ENCODE measurements at regions not wholly inside any gene's neighbourhood (a gene's known extent, or its start where the extent isn't known, plus 50 kb on each side); places are given as distances from the start of the nearest gene placed in this dataset.

DNA sequence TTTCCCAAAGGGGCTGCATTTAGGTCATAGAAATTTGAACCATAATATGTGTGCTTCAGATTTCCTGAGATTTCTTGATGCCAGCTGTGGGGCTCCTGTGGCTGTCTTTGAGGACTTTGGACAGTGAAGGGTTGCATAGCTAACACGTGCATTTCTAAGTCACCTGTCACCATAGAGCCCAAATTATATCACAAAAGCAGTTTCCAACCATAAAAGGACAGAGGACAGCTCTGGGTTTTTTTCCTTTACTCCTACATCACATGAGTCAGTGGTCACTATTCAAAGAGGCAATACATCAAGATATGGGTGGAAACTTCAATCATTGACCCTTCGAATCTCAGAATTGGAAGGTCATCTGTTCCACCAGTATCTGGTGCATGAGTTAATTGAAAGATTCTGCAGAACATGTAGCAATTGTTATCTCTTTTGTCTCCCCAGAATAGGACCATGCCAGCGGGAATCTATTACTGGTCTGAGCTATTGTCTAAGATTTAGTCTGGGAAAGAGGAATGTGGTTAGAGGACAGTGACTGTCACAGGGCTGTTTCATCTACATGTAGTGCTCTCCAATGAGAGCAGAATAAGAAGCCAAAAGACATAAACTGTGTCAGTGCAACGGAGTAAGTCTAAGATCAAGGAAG, 133.5 kb downstream of the AASDH start:
- no peak overlapping the region for H3K27ac ChIP-seq (ENCODE audit: low read depth, low read length)
- H3K9me3 ChIP-seq (ENCODE audit: insufficient read depth in 2 of 2, low read depth in 1 of 2, low read length in 1 of 2) = peaks cover 7 to 9% of the 10 kb centered on the region in 2 experiments; a peak in 2 of 4 replicates
- H3K79me1 ChIP-seq (ENCODE audit: low read depth, low read length) = no peaks in the 10 kb centered on the region
- no peak overlapping the region for H3K18ac ChIP-seq (ENCODE audit: extremely low read depth, low read length)
- H2BK15ac ChIP-seq (ENCODE audit: low read length) = no peak overlapping the region
- no peak overlapping the region for H4K91ac ChIP-seq (replicated peaks; ENCODE audit: insufficient read length, low read length)
- no peak overlapping the region for H2AFZ ChIP-seq (ENCODE audit: low read length)
- ChIA-PET CTCF (ENCODE audit: partially characterized antibody) (interaction anchor here (1.3 kb wide), 1 partner anchor 47 kb away, joined by 3 read pairs; no protein-coding TSS in a partner anchor), POLR2A (ENCODE audit: partially characterized antibody) (no interaction called here)
- WGBS, 2 experiments (ENCODE audit: extremely low coverage in 1 of 2, insufficient coverage in 1 of 2, insufficient read length in 1 of 2, insufficient replicate concordance in 2 of 2, low coverage in 1 of 2, low lambda C conversion rate in 2 of 2, missing lambda C conversion rate in 1 of 2) = 89% methylated on average over 4 of the region's 4 CpGs; no CpG with 5 or more reads in 1 of the 2 experiments
- no peak overlapping the region for H2BK5ac ChIP-seq (ENCODE audit: low read depth, low read length)
- no peak overlapping the region for H3K4ac ChIP-seq (replicated peaks; ENCODE audit: insufficient read length, low read depth, low read length)
- H3K4me1 ChIP-seq (replicated peaks in 1 of 4; ENCODE audit: control insufficient read depth in 3 of 4, insufficient read depth in 4 of 4, low read length in 3 of 4) = no peaks in the 10 kb centered on the region
- H2BK20ac ChIP-seq (ENCODE audit: low read length) = no peak overlapping the region
- no peaks in the 10 kb centered on the region for H3K79me2 ChIP-seq (ENCODE audit: control insufficient read depth in 1 of 2, insufficient read depth in 2 of 2, low read length in 2 of 2)
- H2AK5ac ChIP-seq (ENCODE audit: low read depth, low read length) = no peak overlapping the region
- H3K4me2 ChIP-seq (ENCODE audit: insufficient read depth in 1 of 2, low read depth in 2 of 2, low read length in 2 of 2) = no peak overlapping the region
- no peak overlapping the region for H3K4me3 ChIP-seq (ENCODE audit: extremely low read depth in 1 of 4, insufficient read depth in 2 of 4, low read depth in 3 of 4, low read length in 4 of 4)
- peaks cover 0 to 7% (median 0%) of the 10 kb centered on the region in 4 experiments; a peak in 1 of 8 replicates for H3K36me3 ChIP-seq (ENCODE audit: control insufficient read depth in 2 of 4, insufficient read depth in 4 of 4, low read length in 3 of 4)
- no peaks in the 10 kb centered on the region for H4K20me1 ChIP-seq (replicated peaks in 1 of 2; ENCODE audit: control insufficient read depth in 1 of 2, insufficient read depth in 2 of 2, low read length in 2 of 2)
- no peak overlapping the region for H4K8ac ChIP-seq (ENCODE audit: extremely low read depth, insufficient read depth, low read length)
- FAIRE-seq = no peak
- H2BK12ac ChIP-seq (ENCODE audit: low read depth, low read length) = no peak overlapping the region
- H4K5ac ChIP-seq (ENCODE audit: insufficient read length, low read depth, low read length) = no peak overlapping the region
- no peak for DNase-seq (ENCODE audit: low read depth in 1 of 2, low spot score in 2 of 2)
- no peak overlapping the region for H3K14ac ChIP-seq (ENCODE audit: insufficient read length)
- no peak overlapping the region for H2BK120ac ChIP-seq (replicated peaks; ENCODE audit: low read depth, low read length)
- no peak overlapping the region for H3K23ac ChIP-seq (ENCODE audit: insufficient read length)
- no peak overlapping the region for H3K56ac ChIP-seq (replicated peaks; ENCODE audit: insufficient read length, low read depth, low read length)
- H3K23me2 ChIP-seq (ENCODE audit: low read depth, low read length) = no peaks in the 10 kb centered on the region
- no peaks in the 10 kb centered on the region for H3K27me3 ChIP-seq (replicated peaks in 1 of 4; ENCODE audit: control insufficient read depth in 3 of 4, extremely low read depth in 1 of 4, insufficient read depth in 3 of 4, low read length in 3 of 4)
- no peak overlapping the region for H3K9ac ChIP-seq (replicated peaks in 1 of 4; ENCODE audit: extremely low read depth in 1 of 4, low read depth in 3 of 4, low read length in 3 of 4)
- TF ChIP-seq NRF1 (IDR thresholded peaks at IDR 0.05; ENCODE audit: low read depth, low read length) = no peak
- no peak for TF ChIP-seq PHF8 (conservative IDR thresholded peaks at IDR 0.05; ENCODE audit: low read depth, low read length)
- TF ChIP-seq, protein P1, sequence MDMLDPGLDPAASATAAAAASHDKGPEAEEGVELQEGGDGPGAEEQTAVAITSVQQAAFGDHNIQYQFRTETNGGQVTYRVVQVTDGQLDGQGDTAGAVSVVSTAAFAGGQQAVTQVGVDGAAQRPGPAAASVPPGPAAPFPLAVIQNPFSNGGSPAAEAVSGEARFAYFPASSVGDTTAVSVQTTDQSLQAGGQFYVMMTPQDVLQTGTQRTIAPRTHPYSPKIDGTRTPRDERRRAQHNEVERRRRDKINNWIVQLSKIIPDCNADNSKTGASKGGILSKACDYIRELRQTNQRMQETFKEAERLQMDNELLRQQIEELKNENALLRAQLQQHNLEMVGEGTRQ (IDR thresholded peaks at IDR 0.05; ENCODE audit: low read length) = no peak
- TF ChIP-seq TBP (IDR thresholded peaks at IDR 0.05; ENCODE audit: low read depth, low read length) = no peak
- TF ChIP-seq POLR2A (IDR thresholded peaks at IDR 0.05; ENCODE audit: control extremely low read depth in 1 of 2, low read depth in 2 of 2, low read length in 2 of 2) = no peak
- no peak for TF ChIP-seq CHD1 (IDR thresholded peaks at IDR 0.05; ENCODE audit: low read depth, low read length)
- no peak for TF ChIP-seq KDM1A (IDR thresholded peaks at IDR 0.05; ENCODE audit: borderline replicate concordance, low read length)
